ENCODE measurements at regions not wholly inside any gene's neighbourhood (a gene's known extent, or its start where the extent isn't known, plus 50 kb on each side); places are given as distances from the start of the nearest gene placed in this dataset.
"Not testable (repeated sequence)": the region's sequence is repeated elsewhere in the genome, so short reads cannot be mapped to it uniquely, and the experiment has no call there.

DNA sequence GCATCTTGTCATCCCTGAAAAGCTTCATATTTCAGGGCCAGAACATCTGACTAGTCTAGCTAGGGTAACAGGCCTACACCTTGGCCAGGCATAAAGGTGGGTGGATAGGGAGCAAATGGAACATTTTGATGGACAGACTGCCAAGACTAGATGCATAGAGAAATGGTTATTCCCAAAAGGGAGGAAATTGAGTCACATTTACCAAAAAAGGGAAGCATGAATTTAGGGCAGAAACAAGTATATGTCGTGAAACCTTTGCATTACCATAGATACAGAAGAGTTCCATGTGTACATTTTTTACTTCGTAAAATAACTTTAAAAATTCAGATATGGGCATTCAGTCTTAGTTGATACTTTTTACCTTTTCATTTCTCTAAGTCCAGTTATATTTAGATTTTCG, 101.3 kb upstream of the ZEB2 start:
- H3K4me1 Mint-ChIP-seq = peaks cover 5% of the 10 kb centered on the region
- H3K4me3 Mint-ChIP-seq = no peak overlapping the region
- no peak overlapping the region for H3K27ac Mint-ChIP-seq
- peaks cover 7% of the 10 kb centered on the region for H3K36me3 Mint-ChIP-seq (ENCODE audit: low read depth)
- TF ChIP-seq, protein P1, sequence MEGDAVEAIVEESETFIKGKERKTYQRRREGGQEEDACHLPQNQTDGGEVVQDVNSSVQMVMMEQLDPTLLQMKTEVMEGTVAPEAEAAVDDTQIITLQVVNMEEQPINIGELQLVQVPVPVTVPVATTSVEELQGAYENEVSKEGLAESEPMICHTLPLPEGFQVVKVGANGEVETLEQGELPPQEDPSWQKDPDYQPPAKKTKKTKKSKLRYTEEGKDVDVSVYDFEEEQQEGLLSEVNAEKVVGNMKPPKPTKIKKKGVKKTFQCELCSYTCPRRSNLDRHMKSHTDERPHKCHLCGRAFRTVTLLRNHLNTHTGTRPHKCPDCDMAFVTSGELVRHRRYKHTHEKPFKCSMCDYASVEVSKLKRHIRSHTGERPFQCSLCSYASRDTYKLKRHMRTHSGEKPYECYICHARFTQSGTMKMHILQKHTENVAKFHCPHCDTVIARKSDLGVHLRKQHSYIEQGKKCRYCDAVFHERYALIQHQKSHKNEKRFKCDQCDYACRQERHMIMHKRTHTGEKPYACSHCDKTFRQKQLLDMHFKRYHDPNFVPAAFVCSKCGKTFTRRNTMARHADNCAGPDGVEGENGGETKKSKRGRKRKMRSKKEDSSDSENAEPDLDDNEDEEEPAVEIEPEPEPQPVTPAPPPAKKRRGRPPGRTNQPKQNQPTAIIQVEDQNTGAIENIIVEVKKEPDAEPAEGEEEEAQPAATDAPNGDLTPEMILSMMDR (IDR thresholded peaks at IDR 0.05; ENCODE audit: unreplicated experiment in 3 of 3) = no peak
- no peaks in the 10 kb centered on the region for H3K27me3 Mint-ChIP-seq (ENCODE audit: low read depth)
- peaks cover 20% of the 10 kb centered on the region for H3K9me3 Mint-ChIP-seq

- Mint-ChIP-seq H3K27ac (no peak overlapping the region), H3K36me3 (ENCODE audit: low read depth) (peaks cover 7% of the 10 kb centered on the region), H3K4me3 (no peak overlapping the region), H3K9me3 (peaks cover 21% of the 10 kb centered on the region), H3K4me1 (peaks cover 5% of the 10 kb centered on the region), H3K27me3 (ENCODE audit: low read depth) (no peaks in the 10 kb centered on the region)
- TF ChIP-seq, protein P1 (IDR thresholded peaks at IDR 0.05; ENCODE audit: unreplicated experiment in 3 of 3) = no peak
Observed at GRCh38 chr2:144619760-144620159, 99.8 kb upstream of the ZEB2 start.

- H3K27ac Mint-ChIP-seq; H3K36me3 Mint-ChIP-seq (ENCODE audit: low read depth); H3K9me3 Mint-ChIP-seq; H3K4me1 Mint-ChIP-seq; H3K27me3 Mint-ChIP-seq (ENCODE audit: low read depth); H3K4me3 Mint-ChIP-seq: not testable (repeated sequence)
Observed at GRCh38 chr2:144617171-144617570, 97.3 kb upstream of the ZEB2 start.

DNA sequence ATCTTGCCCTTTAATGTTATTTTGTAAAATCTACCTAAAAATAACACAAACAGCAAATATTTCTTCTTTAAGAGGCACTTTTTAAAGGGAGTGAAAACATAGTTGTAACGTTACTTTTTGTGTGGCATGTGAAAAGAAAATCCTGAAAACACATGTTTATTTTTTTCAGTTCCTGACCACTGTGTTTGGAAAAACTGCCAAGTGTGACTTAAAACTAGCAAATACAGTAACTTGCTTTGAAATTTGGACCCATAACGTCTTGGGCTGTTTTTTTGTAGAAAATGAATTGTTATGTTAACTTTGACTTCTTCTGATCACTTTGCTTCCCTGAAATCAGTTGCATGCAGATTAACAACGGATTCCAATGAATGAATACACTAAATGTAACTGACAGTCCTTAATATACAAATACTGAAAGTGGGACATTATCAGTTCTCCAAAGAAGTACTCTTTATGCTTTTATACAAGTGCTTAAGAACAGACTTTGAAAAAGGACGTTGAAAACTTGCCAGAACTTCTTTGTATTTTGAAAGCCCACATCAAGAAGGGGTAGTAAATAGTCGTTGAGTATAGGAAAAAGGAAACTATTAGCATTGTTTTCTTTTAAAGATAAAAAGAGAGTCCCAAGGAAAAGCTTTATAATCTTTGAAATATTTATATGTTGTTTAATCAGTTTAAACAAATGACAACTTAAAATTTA, 96.1 kb upstream of the ZEB2 start:
- peaks cover 4% of the 10 kb centered on the region for H3K9me3 Mint-ChIP-seq
- H3K27me3 Mint-ChIP-seq (ENCODE audit: low read depth) = no peaks in the 10 kb centered on the region
- peaks cover 5% of the 10 kb centered on the region for H3K4me1 Mint-ChIP-seq
- no peak overlapping the region for H3K4me3 Mint-ChIP-seq
- H3K27ac Mint-ChIP-seq = peak overlapping the region in 1 of 3 experiments; percentile 79
- H3K36me3 Mint-ChIP-seq (ENCODE audit: low read depth) = no peaks in the 10 kb centered on the region
- TF ChIP-seq, protein P1 (IDR thresholded peaks at IDR 0.05; ENCODE audit: unreplicated experiment in 3 of 3) = no peak

DNA sequence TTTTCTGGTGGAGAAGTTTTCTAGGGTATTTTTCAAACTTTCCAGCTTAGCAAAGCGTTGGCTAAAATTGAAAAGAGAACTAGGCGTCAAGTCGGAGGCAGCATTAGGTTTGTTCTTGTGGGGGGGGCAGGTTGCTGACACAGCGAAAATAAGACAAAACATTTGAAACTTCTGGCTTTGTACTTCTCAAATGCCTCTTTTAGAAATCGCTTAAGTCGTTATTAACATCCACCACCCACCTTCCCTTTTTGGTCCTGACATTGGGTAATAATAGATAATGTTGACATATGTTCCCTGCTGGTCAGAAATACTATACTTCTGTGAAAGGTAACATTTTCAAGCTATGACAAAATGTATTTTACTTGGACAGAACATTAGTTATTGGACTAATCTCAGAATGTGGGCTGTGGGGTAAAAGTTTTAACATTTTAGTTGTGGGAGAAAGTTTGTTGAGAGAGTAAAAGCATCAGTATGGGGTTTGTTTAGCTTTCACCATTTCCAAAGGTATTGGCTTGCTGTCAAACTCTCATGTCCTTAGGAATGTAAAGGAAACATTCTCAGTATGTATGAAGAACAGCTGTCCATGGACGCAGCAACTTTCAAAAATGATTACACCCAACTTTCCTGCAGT, 88.1 kb upstream of the ZEB2 start:
- Mint-ChIP-seq H3K36me3 (ENCODE audit: low read depth) (no peaks in the 10 kb centered on the region), H3K27me3 (ENCODE audit: low read depth) (no peaks in the 10 kb centered on the region), H3K9me3 (peaks cover 10% of the 10 kb centered on the region), H3K4me3 (peak overlapping the region in 1 of 3 experiments; percentile 43), H3K27ac (peak overlapping the region; percentile 64 to 84 (median 82)), H3K4me1 (peaks cover 17% of the 10 kb centered on the region)
- TF ChIP-seq, protein P1 (IDR thresholded peaks at IDR 0.05; ENCODE audit: unreplicated experiment in 3 of 3) = no peak

GRCh38 chr2:144607099-144607498, 87.2 kb upstream of the ZEB2 start:
- TF ChIP-seq, protein P1 (IDR thresholded peaks at IDR 0.05; ENCODE audit: unreplicated experiment in 3 of 3) = no peak

More at GRCh38 chr2:144607099-144607498, 87.2 kb upstream of the ZEB2 start:
- H3K4me1 Mint-ChIP-seq = peaks cover 17% of the 10 kb centered on the region
- H3K27ac Mint-ChIP-seq = peak overlapping the region; percentile 64 to 84 (median 82)
- no peaks in the 10 kb centered on the region for H3K27me3 Mint-ChIP-seq (ENCODE audit: low read depth)
- H3K4me3 Mint-ChIP-seq = no peak overlapping the region
- peaks cover 10% of the 10 kb centered on the region for H3K9me3 Mint-ChIP-seq
- no peaks in the 10 kb centered on the region for H3K36me3 Mint-ChIP-seq (ENCODE audit: low read depth)
